Stimulated activated CD4-positive, alpha-beta T cell treated with anti-CD3 and anti-CD28 coated beads, TNF-alpha, amount 100 ng/mL, for 1 hour (primary cell): ENCODE measurements at regions not wholly inside any gene's neighbourhood (a gene's known extent, or its start where the extent isn't known, plus 50 kb on each side); places are given as distances from the start of the nearest gene placed in this dataset.
A peak's percentile ranks its signal among the peaks of the same experiment; 100 is the strongest.

Source experiments
- DNase-seq, 3 donors: peaks; one replicate each; pipeline ENCODE4 v3.0.0-alpha.2; 2020; ENCODE audit warnings: low read depth in 3 of 3, low spot score in 1 of 3

- DNase-seq, result no peak
Observed at GRCh38 chr12:98379106-98379505, 136.3 kb upstream of the TMPO start.

DNA sequence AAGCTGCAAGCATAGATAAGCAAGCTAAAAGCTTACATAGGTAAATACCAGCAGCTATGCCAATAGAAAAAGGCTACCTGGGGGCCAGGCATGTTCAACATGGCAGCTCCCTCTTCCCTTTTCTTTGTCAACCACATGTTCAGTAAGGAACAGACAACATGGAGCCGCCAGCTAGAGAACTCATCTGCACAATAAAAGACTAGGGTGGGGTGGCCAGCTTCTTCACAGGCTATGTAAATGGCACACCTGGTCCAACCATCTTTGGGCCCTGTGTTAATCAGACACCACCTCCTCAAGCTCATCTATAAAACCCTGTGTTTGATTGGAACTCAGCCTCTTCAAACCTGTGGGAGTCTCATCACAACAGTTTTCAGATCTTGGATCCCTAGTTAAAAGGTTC lies 129.7 kb upstream of the TMPO start:
- no peak for DNase-seq

- no peak for DNase-seq
Observed at GRCh38 chr12:98387444-98387843, 127.9 kb upstream of the TMPO start.

GRCh38 chr12:98388126-98388525 lies 127.3 kb upstream of the TMPO start:
- DNase-seq, result no peak

GRCh38 chr12:98389593-98389992 lies 125.8 kb upstream of the TMPO start:
- no peak for DNase-seq

GRCh38 chr12:98397323-98398105 lies 117.9 kb upstream of the TMPO start:
- peak; percentile 42 to 71 (median 59) for DNase-seq

DNA sequence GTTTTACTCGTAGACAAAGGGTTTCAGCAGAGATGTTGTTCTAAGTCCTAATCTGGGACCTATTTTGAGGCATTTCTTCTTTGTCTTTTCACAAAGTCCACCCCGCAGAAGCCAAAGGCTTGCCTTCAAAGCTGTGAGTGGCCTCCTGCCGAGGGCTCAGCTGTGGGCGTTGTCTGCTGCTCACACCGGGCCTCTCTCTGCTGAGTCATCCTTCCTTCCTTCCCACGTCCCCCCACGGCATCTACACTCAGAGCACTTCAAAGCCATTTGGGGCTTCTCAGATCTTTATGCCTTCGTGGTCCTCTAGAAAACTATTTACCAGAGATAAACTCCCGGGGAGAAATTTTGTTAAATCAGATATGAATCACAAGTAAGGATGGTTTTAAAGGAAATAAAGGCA lies 115.9 kb upstream of the TMPO start:
- peak; percentile 9 to 34 (median 15) for DNase-seq

DNA sequence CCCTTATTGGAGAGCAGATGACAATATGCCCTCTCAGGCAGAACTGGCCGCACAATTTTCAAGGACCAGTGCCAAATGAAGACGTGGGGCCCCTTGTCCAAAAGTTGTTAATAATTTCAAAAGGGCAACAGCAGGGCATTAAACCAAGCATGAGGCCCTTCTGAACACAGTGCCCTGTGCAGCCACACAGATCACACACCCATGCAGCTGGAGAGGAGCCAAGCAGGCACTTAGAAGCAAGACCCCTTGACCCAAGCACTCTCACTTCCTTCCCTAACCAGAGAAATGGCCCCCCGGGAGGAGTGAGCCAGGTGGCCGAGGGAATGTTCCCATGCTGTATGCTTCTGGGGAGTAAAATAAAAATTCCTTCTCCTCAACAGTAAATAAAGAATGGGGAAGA lies 114.0 kb upstream of the TMPO start:
- DNase-seq, result no peak

- DNase-seq, result no peak
Observed at GRCh38 chr12:98402091-98402490, 113.3 kb upstream of the TMPO start.

DNA sequence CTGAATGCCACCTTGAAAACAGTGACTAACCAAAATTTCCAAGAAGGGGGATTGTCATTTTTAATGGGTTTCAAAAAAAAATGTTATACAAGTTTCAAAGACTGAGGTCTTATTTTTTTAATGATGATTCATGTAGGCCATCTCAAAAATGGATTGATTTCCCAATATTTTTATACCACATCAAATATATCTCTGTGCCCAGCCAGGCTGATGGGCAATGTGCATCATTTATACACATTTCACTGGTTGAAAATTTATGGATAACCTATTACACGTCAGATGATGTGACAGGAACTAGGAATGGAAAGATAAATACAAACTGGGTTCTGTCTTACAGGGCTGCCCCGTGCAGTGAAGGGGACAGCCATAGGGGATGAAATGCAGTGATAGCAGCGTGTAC lies 112.7 kb upstream of the TMPO start:
- DNase-seq, result no peak

DNA sequence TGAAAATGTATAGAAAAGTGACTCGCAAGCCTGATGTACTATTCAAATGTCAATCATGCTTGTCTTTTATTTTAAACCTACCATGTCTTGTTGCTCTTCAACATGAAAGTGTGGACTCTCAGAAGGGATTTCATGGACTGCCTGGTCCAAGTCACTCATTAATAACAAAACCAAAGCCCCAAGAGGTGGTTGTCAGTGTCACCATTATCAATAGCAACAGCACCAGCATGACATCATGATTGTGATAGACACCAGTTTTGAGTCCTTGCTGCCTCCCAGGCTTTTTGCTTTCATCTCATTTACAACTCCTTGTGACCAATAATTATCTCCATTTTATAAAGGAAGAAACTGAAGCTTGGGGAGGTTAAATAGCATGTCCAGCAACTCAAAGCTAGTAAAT lies 112.0 kb upstream of the TMPO start:
- DNase-seq, result no peak

DNA sequence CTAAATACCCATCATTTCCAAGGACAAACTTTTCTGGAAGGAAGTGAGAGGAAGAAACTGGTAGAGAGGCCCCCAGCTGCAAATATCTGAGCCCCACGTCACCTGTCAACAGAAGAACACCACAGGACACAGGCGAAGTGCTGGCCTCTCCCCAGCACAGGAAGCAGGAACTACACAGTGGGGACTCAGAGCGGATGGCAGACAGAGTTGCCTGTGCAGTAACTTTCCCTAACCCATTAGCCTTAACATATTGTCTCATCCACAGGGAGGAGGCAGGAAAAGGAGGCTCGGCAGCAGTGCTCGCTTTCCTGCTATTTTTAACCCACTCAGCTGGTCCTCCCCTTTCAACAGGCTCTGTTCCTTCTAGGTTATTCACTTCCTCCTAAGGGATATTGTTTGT lies 111.5 kb upstream of the TMPO start:
- no peak for DNase-seq

- no peak for DNase-seq
Observed at GRCh38 chr12:98405805-98406366, 109.5 kb upstream of the TMPO start.

DNA sequence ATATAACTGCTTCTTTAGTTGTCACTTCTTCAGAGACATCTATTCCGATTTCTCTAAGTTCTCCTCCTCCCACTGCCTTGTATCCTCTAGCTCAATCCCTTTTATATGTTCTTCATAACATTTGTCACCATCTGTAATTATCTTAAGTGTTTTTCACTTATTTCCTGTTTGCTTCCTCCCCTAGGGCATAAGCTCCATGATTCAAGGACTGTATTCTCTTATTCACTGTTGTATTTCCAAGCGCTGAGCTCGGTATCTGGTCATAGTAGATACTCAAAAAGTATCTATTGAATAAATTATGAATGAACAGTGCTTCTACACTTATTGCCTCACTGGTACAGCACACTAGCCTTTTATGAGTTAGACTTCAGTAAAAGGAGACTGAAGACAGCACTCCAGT lies 109.0 kb upstream of the TMPO start:
- DNase-seq, result no peak

- no peak for DNase-seq
Observed at GRCh38 chr12:98408681-98409080, 106.7 kb upstream of the TMPO start.

- no peak for DNase-seq
Observed at GRCh38 chr12:98409548-98409947, 105.8 kb upstream of the TMPO start.

DNA sequence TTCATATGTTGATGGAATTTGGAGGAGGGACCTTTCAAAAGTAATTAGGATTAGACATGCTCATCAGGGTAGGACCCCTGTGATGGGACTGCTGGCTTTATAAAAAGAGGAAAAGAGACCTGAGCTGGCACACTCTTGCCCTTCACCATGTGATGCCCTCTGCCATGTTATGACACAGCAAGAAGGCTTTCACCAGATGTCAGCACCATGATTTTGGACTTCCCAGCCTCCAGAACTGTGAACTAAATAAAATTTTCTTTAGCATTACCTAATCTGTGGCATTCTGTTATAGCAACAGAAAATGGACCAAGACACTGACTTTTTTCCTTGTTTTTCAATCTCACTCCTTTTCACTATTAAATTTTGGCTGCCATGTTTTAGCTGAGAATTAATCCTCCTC lies 105.0 kb upstream of the TMPO start:
- no peak for DNase-seq

DNA sequence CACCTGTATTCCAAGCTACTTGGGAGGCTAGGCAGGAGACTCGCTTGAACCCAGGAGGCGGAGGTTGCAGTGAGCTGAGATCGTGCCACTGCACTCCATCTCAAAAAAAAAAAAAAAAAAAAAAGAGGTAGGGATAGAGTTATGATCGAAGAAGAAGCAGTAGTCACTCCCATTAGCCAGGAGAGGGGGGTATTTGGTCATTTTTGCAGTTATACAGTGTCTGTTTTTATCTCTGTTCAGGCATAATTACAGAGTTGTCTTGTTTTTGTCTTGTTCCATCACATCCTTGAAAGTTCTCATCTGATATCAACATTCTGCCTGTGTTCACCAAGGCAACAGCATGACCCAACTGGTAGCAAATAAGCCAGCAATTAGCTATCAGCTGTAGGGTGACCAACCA lies 98.5 kb upstream of the TMPO start:
- DNase-seq, result no peak

DNA sequence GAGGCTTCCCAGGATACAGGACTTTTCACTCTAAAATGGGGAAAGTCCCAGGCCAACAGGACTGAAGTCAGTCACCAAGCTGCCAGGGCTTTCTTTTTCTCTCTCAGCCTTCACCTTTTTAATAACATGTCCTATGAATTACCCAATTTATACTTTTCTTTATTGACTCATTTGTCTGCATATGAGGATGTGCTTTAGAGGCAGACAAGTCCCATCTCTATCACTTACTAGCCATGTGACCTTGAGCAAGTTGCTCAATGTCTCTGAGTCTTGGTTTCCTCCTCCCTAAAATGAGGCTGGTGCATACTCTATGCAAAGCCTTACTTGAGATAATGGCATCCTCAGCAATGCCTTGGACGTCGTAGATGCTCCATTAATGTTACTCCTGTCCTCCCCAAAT lies 98.1 kb upstream of the TMPO start:
- DNase-seq, result no peak

- no peak for DNase-seq
Observed at GRCh38 chr12:98418357-98419075, 96.9 kb upstream of the TMPO start.

DNA sequence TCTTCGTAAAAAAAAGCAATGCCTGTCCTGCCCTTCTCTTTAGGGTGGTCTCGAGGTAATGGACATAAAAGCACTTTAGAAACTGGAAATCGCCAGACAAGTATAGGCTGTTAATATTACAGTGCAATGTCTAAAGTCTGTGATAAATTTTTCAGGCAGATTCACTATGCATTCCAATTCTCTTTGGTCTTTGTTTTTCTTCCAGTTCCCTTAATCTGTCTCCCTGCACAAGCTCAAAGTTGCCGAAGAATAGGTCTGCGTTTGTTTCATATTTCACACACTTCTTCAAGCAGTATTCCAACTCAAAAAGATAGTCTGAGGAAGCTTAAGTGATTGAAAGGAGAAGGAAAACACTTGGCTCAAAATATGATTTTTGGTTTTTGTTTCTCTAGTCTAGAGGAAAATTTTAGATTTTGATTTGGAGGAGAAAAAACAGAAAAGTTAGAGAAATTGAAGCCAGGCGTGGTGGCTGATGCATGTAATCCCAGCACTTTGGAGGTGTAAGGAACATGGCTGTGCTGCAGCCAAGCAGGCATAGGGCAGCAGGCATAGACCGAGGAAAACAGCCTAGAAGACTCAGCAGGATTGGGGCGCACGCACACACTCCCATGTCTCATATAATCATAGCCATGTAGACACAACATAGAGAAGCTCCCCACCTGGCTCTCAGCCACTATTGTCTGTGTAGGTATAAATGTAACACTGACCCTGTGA lies 96.2 kb upstream of the TMPO start:
- no peak for DNase-seq
